ENCODE measurements at regions not wholly inside any gene's neighbourhood (a gene's known extent, or its start where the extent isn't known, plus 50 kb on each side); places are given as distances from the start of the nearest gene placed in this dataset.

- DNase-seq (ENCODE audit: low read depth in 2 of 2): no peak
Measured at GRCh38 chr7:4612237-4612636, 69.9 kb upstream of the FOXK1 start.

DNA sequence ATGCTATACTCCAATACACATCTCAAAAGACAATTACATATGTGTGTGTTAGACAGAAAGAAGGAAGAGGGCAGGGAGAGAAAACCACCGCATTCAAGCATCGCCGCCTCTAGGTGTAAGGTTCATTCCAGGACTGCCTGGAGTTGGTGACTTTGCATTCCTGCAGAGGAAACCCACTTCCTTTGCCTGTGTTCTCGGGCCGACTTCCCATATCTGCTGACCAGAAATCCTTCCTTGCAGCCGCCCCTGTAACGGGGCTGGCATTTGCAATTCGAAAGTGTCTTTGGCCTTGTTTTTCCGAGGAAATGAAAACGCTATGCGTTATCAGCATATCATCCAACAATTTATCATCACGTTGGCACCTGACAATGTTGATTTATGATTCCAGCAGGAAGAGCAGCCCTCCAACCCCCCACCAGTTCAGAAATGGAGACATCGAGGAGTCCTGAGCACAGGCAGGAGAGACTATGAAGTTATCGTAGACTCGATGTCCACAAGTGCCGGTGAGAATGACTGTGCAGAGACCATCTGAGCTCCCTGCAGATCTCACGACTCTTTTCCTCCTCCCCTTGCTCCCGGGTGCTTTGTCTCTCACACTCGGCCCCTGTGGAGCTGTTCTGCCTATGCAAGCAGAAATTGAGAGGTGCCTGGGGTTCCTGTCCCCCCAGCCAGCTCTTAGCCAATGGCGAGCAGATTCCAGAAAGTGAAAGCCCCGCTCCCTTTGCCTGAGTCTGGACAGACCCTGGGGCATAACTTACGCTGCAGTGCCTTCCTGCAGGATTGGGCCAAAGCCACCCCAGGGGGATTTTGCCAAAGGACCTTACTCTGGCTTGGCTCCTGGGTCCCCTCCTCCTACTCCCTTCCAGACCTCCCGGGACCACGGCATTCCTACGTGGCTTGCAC is 68.9 kb upstream of the FOXK1 start:
- DNase-seq (ENCODE audit: low read depth in 2 of 2): peak; percentile 30 to 56

- DNase-seq (ENCODE audit: low read depth in 2 of 2): peak in 1 of 2 donors; percentile 10
Measured at GRCh38 chr7:4613846-4614548, 68.1 kb upstream of the FOXK1 start.

GRCh38 chr7:4616116-4616515 is 66.0 kb upstream of the FOXK1 start:
- DNase-seq (ENCODE audit: low read depth in 2 of 2): no peak

GRCh38 chr7:4621396-4621795 is 60.7 kb upstream of the FOXK1 start:
- no peak for DNase-seq (ENCODE audit: low read depth in 2 of 2)

- no peak for DNase-seq (ENCODE audit: low read depth in 2 of 2)
Measured at GRCh38 chr7:4626318-4626845, 55.7 kb upstream of the FOXK1 start.

GRCh38 chr7:4629287-4629895 is 52.7 kb upstream of the FOXK1 start:
- no peak for DNase-seq (ENCODE audit: low read depth in 2 of 2)

- peak; percentile 85 to 90 for DNase-seq (ENCODE audit: low read depth in 2 of 2)
Measured at GRCh38 chr7:4631380-4632179, 50.5 kb upstream of the FOXK1 start.
